Aorta (tissue), 5 donors: ENCODE measurements at regions not wholly inside any gene's neighbourhood (a gene's known extent, or its start where the extent isn't known, plus 50 kb on each side); places are given as distances from the start of the nearest gene placed in this dataset.

Experiments used
- ATAC-seq: fragments of 200-7000 bp; cut with Tn5 transposase; one replicate; pipeline ENCODE4 v1.9.1; 2022; ENCODE audit warnings: moderate library complexity; ENCODE audit not compliant: low FRiP score
- DNase-seq, 2 donors: peaks; one replicate each; pipeline ENCODE4 v3.0.0-alpha.2; 2020
- H3K27ac ChIP-seq, 2 donors: one replicate each; pipeline ENCODE4 v1.5.1; 2013; ENCODE audit warnings: low read length in 2 of 2, mild to moderate bottlenecking in 2 of 2, moderate library complexity in 2 of 2, control low read depth in 1 of 2, inconsistent platforms in 1 of 2, low read depth in 1 of 2
- H3K27me3 ChIP-seq, 2 donors: one replicate each; pipeline ENCODE4 v1.6.1; 2013; ENCODE audit warnings: control low read depth in 1 of 2, low read length in 1 of 2, mild to moderate bottlenecking in 1 of 2, moderate library complexity in 1 of 2; ENCODE audit not compliant: insufficient read depth in 2 of 2, control insufficient read depth in 1 of 2
- H3K36me3 ChIP-seq, 2 donors: one replicate each; pipeline ENCODE4 v1.6.1; 2013; ENCODE audit warnings: control low read depth in 1 of 2, low read length in 1 of 2, mild to moderate bottlenecking in 1 of 2; ENCODE audit not compliant: insufficient read depth in 2 of 2, control insufficient read depth in 1 of 2
- H3K4me1 ChIP-seq, 2 donors: one replicate each; pipeline ENCODE4 v1.6.1; 2013; ENCODE audit warnings: low read length in 2 of 2, control low read depth in 1 of 2, mild to moderate bottlenecking in 1 of 2, moderate library complexity in 1 of 2; ENCODE audit not compliant: insufficient read depth in 2 of 2, control insufficient read depth in 1 of 2
- H3K4me3 ChIP-seq, 2 donors: one replicate each; pipeline ENCODE4 v1.5.1; 2013; ENCODE audit warnings: low read length in 2 of 2, control low read depth in 1 of 2, mild to moderate bottlenecking in 1 of 2
- H3K9me3 ChIP-seq: one replicate; pipeline ENCODE4 v1.6.1; 2013; ENCODE audit warnings: mild to moderate bottlenecking, low read length; ENCODE audit not compliant: control insufficient read depth
- WGBS, 2 donors: extraction: QIAGEN DNeasy Blood & Tissue Kit; methylation state at CpG; one replicate each; pipeline ENCODE4 v1.1.7; 2013; 5-methylcytosine and 5-hydroxymethylcytosine counted together
- intact Hi-C, 2 donors: fragments of 100-400 bp; cut with DNase I; formaldehyde crosslinking; loops; one replicate each; pipeline versions ENCODE4 v1.14.2 to v1.15.0; 2022
- donor health status: healthy with polysubstance abuse.
- donor health status: Bipolar disorder and iron deficiency.
- donor health status: DM: no; HTN: no; CAD: no.
- donor health status: DM: no; HTN: no; CAD: no.
- donor health status: DM: yes; HTN: yes; CAD: no.

DNA sequence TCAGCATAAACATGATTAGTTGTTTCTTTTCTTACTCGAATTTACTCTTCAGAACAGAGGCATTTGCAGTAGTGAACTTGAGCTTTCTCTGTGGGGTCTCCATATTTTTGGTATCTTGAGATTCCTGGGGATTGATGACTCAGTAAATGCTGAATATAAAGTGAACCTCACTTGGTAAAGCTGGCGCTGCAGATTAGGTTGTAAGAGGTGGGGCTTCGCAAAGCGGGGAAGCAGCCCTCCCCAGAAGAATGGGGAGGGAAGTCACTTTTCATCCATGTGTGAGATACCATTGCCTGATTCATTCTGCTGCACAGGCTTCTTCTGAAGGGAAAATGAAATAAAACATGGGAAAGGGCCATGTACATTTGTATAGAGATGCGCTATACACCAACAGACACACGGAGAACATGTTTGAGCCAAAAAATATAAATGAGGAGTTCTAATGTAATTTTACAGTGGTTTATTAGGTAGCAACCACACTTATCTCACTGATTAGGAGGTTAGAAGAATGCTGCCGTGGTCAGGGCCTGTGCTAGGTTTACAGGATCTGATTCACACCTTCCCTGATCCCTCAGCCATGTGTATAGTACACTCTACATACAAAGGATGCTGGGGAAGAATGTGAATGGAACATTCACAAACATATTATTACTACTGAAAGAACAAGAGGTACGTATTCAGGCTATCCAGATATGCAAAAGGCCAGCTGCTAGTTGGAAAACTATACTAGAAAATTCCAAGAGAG lies 63.5 kb downstream of the DNTTIP2 start:
- peaks cover 1 to 3% of the 10 kb centered on the region in 2 donors for H3K4me1 ChIP-seq
- intact Hi-C loops: loop anchor here (2.0 to 10.0 kb wide), 2 partner anchors 187 to 371 kb away; partner anchors contain the start of gene FNBP1L (in 1 of the 2)
- DNase-seq (no peak), ATAC-seq (no peak)
- H3K4me3 ChIP-seq: no peak overlapping the region
- H3K27ac ChIP-seq: no peak overlapping the region
- H3K36me3 ChIP-seq: no peaks in the 10 kb centered on the region
- no peaks in the 10 kb centered on the region for H3K9me3 ChIP-seq
- no peaks in the 10 kb centered on the region for H3K27me3 ChIP-seq
- 85% methylated on average over 8 of the region's 8 CpGs for WGBS, 2 donors

DNA sequence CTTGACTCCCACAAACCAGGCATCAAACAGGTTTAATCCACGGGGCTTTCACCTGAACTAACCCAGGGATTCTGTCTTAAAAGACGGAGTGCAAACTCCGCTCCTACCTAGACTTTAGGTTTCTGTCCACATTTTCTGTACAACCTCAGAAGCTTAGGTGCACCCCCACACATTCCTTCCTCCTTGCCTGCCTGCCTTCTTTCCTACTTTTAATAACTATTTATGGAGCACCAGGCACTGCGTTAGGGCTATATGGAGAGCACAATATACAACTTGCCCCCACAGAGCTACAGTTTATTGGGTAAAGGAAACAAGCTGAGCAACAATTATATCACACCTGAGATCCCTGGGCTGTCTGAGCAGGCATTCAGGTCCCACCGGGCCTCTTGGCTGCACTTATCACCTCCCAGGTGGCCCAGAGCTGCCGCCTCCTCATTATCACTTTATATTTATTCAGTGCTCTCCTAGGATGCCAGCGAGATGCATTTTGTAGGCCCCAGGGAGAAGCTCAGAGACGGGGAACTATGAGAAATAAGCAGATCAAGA lies 64.1 kb downstream of the DNTTIP2 start:
- 74 to 75% methylated on average over 8 of the region's 8 CpGs for WGBS, 2 donors
- DNase-seq (no peak), ATAC-seq (no peak)
- no peak overlapping the region for H3K27ac ChIP-seq
- H3K9me3 ChIP-seq: no peaks in the 10 kb centered on the region
- peaks cover 1 to 3% of the 10 kb centered on the region in 2 donors for H3K4me1 ChIP-seq
- intact Hi-C loops: loop anchor here (1.0 to 10.0 kb wide), 5 partner anchors 133 to 378 kb away; partner anchors contain the start of genes BCAR3 (in 1 of the 2) and FNBP1L (in 1 of the 2)
- H3K27me3 ChIP-seq: no peaks in the 10 kb centered on the region
- H3K36me3 ChIP-seq: no peaks in the 10 kb centered on the region
- no peak overlapping the region for H3K4me3 ChIP-seq

DNA sequence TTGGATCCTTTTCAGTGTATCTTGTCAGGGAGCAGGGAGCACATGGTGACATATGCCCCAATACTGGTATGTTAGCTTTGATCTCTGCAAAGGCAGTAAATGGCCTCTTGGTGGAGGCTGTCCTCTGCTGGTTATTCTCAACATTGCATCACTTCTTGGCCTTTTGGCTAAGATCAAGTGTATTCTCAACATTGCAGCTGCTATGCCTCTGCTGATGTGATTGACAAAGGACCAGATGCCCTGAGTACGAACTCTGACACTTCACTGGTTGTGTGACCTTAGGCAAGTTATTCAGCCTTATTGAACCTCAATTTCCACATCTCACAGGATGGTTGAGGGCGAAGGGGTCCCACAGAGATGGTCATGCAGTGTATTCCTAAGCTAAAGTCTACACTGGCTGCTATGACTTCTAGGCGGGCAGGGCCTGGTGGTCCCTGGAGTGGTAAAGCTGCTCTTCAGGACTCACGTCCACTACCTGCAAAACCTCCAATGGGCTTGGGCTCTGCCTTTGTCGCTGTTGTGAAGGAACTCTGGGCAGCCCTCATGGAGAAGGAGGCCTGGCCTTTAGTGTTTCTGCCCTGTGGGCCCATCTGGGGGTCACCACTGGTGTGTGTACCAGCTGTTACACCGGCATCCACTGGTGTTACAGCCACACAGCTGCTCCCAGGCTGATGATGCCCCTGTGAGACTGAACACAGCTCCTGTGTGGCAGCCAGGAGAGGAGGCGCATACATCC lies 64.8 kb downstream of the DNTTIP2 start:
- DNase-seq (no peak), ATAC-seq (peak; percentile 78)
- 77 to 82% methylated on average over 7 of the region's 7 CpGs for WGBS, 2 donors

DNA sequence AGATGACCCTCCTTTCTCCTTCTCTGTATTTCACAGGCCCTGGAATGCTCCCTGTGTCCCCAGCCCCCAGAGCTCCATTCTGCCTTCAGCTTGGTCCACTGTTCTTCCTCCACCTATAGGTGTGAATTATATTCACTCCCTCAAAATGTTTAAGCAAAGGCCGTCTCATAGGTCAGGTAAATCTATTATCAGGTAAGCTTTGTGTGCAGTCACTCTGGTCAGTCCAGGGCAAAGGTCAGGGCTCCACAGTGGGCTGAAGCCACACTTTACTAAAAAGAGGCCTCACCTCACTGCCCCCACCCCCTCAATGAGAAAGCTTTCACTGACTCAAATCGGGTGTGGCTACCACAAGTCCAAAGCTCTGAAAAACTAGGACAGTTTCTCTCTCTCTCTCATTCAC lies 65.9 kb downstream of the DNTTIP2 start:
- H3K27me3 ChIP-seq: no peaks in the 10 kb centered on the region
- no peak overlapping the region for H3K27ac ChIP-seq
- H3K4me3 ChIP-seq: no peak overlapping the region
- DNase-seq (no peak), ATAC-seq (no peak)
- 93 to 95% methylated on average over 2 of the region's 2 CpGs for WGBS, 2 donors
- H3K36me3 ChIP-seq: no peaks in the 10 kb centered on the region
- intact Hi-C loops: loop anchor here (5.0 to 10.0 kb wide), 3 partner anchors 131 to 376 kb away; partner anchors contain the start of genes BCAR3 (in 1 of the 2) and FNBP1L (in 1 of the 2)
- H3K4me1 ChIP-seq: peaks cover 1 to 3% of the 10 kb centered on the region in 2 donors
- no peaks in the 10 kb centered on the region for H3K9me3 ChIP-seq

More for the DNA sequence above, 64.8 kb downstream of the DNTTIP2 start:
- Histone ChIP-seq H3K4me3 (no peak overlapping the region), H3K27ac (no peak overlapping the region), H3K9me3 (no peaks in the 10 kb centered on the region), H3K36me3 (no peaks in the 10 kb centered on the region), H3K27me3 (no peaks in the 10 kb centered on the region), H3K4me1 (peaks cover 1 to 3% of the 10 kb centered on the region in 2 donors)
- intact Hi-C loops: loop anchor here (1.0 to 10.0 kb wide), 5 partner anchors 132 to 377 kb away; partner anchors contain the start of genes BCAR3 (in 1 of the 2) and FNBP1L (in 1 of the 2)

DNA sequence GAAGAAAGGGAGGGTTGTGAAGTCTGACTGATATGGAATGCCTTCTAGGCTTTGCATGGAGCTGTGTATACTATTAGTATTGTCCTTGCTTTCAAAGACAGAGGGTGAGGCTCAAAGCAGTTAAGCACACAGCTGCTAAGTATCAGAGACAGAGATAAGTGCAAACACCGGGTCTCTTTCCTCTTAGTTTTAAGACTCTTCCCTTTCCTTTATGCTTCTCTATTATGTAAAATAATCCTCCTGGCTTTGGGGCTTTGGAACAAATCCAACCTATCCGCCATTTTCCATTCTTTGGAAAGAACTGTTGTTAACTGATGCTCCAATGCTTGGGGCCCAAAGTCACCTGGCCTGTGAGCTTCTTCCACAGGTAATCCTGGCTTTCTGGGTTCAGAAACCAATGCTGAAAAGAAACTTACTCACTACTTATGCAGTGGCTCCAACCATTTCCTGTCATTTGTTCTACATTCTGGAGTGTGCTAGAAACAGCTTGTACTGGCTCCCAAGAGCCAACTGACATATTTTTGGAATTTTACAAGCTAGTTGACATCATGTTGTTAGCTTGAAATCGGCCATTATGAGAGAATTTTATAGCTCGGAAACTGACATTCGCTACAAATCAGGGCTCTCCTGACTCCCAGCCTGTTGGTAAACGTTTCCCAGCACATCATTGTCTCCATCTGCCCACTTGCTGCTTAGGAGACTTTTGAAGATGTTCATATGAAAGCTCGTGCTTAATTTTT lies 67.5 kb downstream of the DNTTIP2 start:
- H3K36me3 ChIP-seq: no peaks in the 10 kb centered on the region
- H3K4me3 ChIP-seq: no peak overlapping the region
- H3K27ac ChIP-seq: peak overlapping the region; percentile 53 to 57
- intact Hi-C loops: loop anchor here (5.0 to 10.0 kb wide), 3 partner anchors 129 to 374 kb away; partner anchors contain the start of genes BCAR3 (in 1 of the 2) and FNBP1L (in 1 of the 2)
- H3K9me3 ChIP-seq: no peaks in the 10 kb centered on the region
- ATAC-seq: no peak
- no peaks in the 10 kb centered on the region for H3K27me3 ChIP-seq
- 56 to 58% methylated on average over 7 of the region's 7 CpGs for WGBS, 2 donors
- DNase-seq: no peak
- H3K4me1 ChIP-seq: peaks cover 1 to 3% of the 10 kb centered on the region in 2 donors

DNA sequence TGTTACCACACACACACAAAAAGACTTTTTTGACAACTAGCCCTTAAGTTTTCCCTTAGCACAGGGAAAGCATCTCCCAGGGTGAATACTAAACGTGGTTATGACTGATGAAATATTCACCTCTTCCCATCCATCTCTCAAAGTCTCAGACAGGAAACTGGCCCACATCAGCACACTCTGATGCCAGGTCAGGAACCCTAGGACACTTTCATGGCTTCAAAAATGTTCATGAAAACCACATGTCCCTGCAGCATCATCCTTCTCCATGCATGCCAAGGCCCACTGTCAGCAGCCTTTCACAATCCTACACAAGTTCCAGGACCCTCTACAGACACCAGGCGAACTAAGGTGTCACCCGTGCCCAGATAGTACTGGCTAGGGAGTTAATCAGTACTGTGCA lies 68.7 kb downstream of the DNTTIP2 start:
- Histone ChIP-seq H3K27me3 (no peaks in the 10 kb centered on the region), H3K9me3 (no peaks in the 10 kb centered on the region), H3K4me3 (no peak overlapping the region), H3K4me1 (peaks cover 1 to 5% of the 10 kb centered on the region in 2 donors), H3K27ac (no peak overlapping the region), H3K36me3 (no peaks in the 10 kb centered on the region)
- DNase-seq: no peak
- intact Hi-C loops: loop anchor here (5.0 to 10.0 kb wide), 3 partner anchors 128 to 373 kb away; partner anchors contain the start of genes BCAR3 (in 1 of the 2) and FNBP1L (in 1 of the 2)
- 84 to 87% methylated on average over 3 of the region's 3 CpGs for WGBS, 2 donors
- no peak for ATAC-seq

DNA sequence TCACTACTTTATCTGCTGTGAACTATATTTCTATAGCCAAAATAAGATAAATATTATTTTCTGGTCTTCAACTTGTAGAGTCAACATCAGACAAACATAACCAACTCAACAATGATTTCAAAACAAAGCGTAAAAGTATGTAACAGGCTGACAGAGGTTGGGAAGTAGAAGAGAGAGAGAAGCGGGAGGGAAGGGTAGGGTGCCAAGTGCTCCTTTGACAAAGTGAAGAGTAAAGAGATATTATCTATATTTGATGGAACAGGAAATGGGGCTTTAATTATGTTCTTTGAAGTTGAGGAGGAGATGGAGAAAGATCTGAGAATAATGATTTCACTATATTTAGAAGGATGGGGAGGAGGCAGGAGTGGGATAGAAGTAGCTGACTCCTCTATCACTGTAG lies 70.1 kb downstream of the DNTTIP2 start:
- no peak overlapping the region for H3K4me3 ChIP-seq
- H3K27me3 ChIP-seq: no peaks in the 10 kb centered on the region
- ATAC-seq (no peak), DNase-seq (no peak)
- peaks cover 1 to 6% of the 10 kb centered on the region in 2 donors for H3K4me1 ChIP-seq
- H3K27ac ChIP-seq: no peak overlapping the region
- intact Hi-C loops: loop anchor here in 1 of 2 donors (5.0 kb wide), 1 partner anchor 87 kb away; no protein-coding TSS in a partner anchor
- 98 to 100% methylated on average over 2 of the region's 2 CpGs for WGBS, 2 donors
- no peaks in the 10 kb centered on the region for H3K9me3 ChIP-seq
- no peaks in the 10 kb centered on the region for H3K36me3 ChIP-seq
